H9 (cell line): ENCODE measurements at regions not wholly inside any gene's neighbourhood (a gene's known extent, or its start where the extent isn't known, plus 50 kb on each side); places are given as distances from the start of the nearest gene placed in this dataset.

Source experiments
- DNase-seq: peaks from one replicate; pipeline ENCODE4 v3.0.0-alpha.2; 2017
- H2AFZ ChIP-seq: one replicate; pipeline ENCODE4 v1.6.1; 2013; ENCODE audit warnings: mild to moderate bottlenecking, low read length, control low read depth, moderate library complexity
- H2AK5ac ChIP-seq: 2 replicates; pipeline ENCODE4 v1.6.1; 2013; ENCODE audit warnings: low read length, control low read depth, mixed read lengths; ENCODE audit not compliant: insufficient read length
- H2BK120ac ChIP-seq: one replicate; pipeline ENCODE4 v1.6.1; 2013; ENCODE audit warnings: low read depth, mild to moderate bottlenecking, low read length, control low read depth, inconsistent platforms; ENCODE audit not compliant: poor library complexity, severe bottlenecking
- H2BK12ac ChIP-seq: 2 replicates; pipeline ENCODE4 v1.6.1; 2013; ENCODE audit warnings: low read length, control low read depth, mixed read lengths, low read depth; ENCODE audit not compliant: insufficient read length
- H2BK15ac ChIP-seq: 2 replicates; pipeline ENCODE4 v1.6.1; 2013; ENCODE audit warnings: low read depth, low read length, control low read depth
- H2BK20ac ChIP-seq: one replicate; pipeline ENCODE4 v1.6.1; 2013; ENCODE audit warnings: low read depth, mild to moderate bottlenecking, low read length, control low read depth, inconsistent platforms; ENCODE audit not compliant: poor library complexity, severe bottlenecking
- H2BK5ac ChIP-seq: 2 replicates; pipeline ENCODE4 v1.6.1; 2013; ENCODE audit warnings: low read length, control low read depth, mixed read lengths; ENCODE audit not compliant: insufficient read length
- H3K14ac ChIP-seq: 2 replicates; pipeline ENCODE4 v1.6.1; 2013; ENCODE audit warnings: low read length, control low read depth; ENCODE audit not compliant: insufficient read depth
- H3K18ac ChIP-seq: 2 replicates; pipeline ENCODE4 v1.6.1; 2013; ENCODE audit warnings: low read depth, mild to moderate bottlenecking, mixed read lengths, low read length, control low read depth; ENCODE audit not compliant: insufficient read length
- H3K23ac ChIP-seq: 2 replicates; pipeline ENCODE4 v1.6.1; 2013; ENCODE audit warnings: low read length, control low read depth, mixed read lengths, low read depth; ENCODE audit not compliant: insufficient read length
- H3K23me2 ChIP-seq: 2 replicates; pipeline ENCODE4 v1.6.1; 2013; ENCODE audit warnings: low read depth, mild to moderate bottlenecking, mixed read lengths, low read length, control low read depth; ENCODE audit not compliant: insufficient read length, poor library complexity, severe bottlenecking
- H3K27ac ChIP-seq: 2 replicates; pipeline ENCODE4 v1.5.1; 2013; ENCODE audit warnings: low read length, control low read depth, mixed read lengths, low read depth; ENCODE audit not compliant: insufficient read length
- H3K27me3 ChIP-seq: 2 replicates; pipeline ENCODE4 v1.6.1; 2013; ENCODE audit warnings: low read length, control low read depth, inconsistent platforms; ENCODE audit not compliant: insufficient read depth
- H3K4ac ChIP-seq: 2 replicates; pipeline ENCODE4 v1.6.1; 2013; ENCODE audit warnings: low read depth, mild to moderate bottlenecking, control low read depth, inconsistent platforms, low read length, moderate library complexity
- H3K4me1 ChIP-seq: 2 replicates; pipeline ENCODE4 v1.6.1; 2013; ENCODE audit warnings: low read length, control low read depth, inconsistent platforms; ENCODE audit not compliant: insufficient read depth
- H3K4me2 ChIP-seq: 2 replicates; pipeline ENCODE4 v1.6.1; 2013; ENCODE audit warnings: low read length, control low read depth, mixed read lengths; ENCODE audit not compliant: insufficient read length, insufficient read depth
- H3K56ac ChIP-seq: 2 replicates; pipeline ENCODE4 v1.6.1; 2013; ENCODE audit warnings: low read depth, mild to moderate bottlenecking, mixed read lengths, low read length, control low read depth; ENCODE audit not compliant: insufficient read length
- H3K79me1 ChIP-seq: 2 replicates; pipeline ENCODE4 v1.6.1; 2013; ENCODE audit warnings: low read depth, mild to moderate bottlenecking, moderate library complexity, low read length, control low read depth, inconsistent platforms; ENCODE audit not compliant: insufficient read depth, poor library complexity, severe bottlenecking
- H3K79me2 ChIP-seq: 2 replicates; pipeline ENCODE4 v1.6.1; 2013; ENCODE audit warnings: low read length, control low read depth, inconsistent platforms; ENCODE audit not compliant: insufficient read depth
- H3K9ac ChIP-seq: 2 replicates; pipeline ENCODE4 v1.6.1; 2013; ENCODE audit warnings: low read length, control low read depth, mixed read lengths; ENCODE audit not compliant: insufficient read length; ENCODE audit errors: extremely low read depth
- H3K9me3 ChIP-seq: one replicate; pipeline ENCODE4 v1.6.1; 2013; ENCODE audit warnings: low read depth, low read length, inconsistent platforms; ENCODE audit not compliant: control insufficient read depth
- H3T11ph ChIP-seq: one replicate; pipeline ENCODE4 v1.6.1; 2013; ENCODE audit warnings: mild to moderate bottlenecking, low read length, control low read depth, inconsistent platforms
- H4K20me1 ChIP-seq: one replicate; pipeline ENCODE4 v1.6.1; 2013; ENCODE audit not compliant: control insufficient read depth, insufficient read length, insufficient read depth
- H4K5ac ChIP-seq: 2 replicates; pipeline ENCODE4 v1.6.1; 2013; ENCODE audit warnings: low read depth, mild to moderate bottlenecking, mixed read lengths, low read length, control low read depth; ENCODE audit not compliant: insufficient read length
- H4K8ac ChIP-seq: replicated peaks from 2 replicates; pipeline ENCODE4 v1.6.1; 2013; ENCODE audit warnings: low read length, control low read depth, mixed read lengths, low read depth; ENCODE audit not compliant: insufficient read length
- H4K91ac ChIP-seq: 2 replicates; pipeline ENCODE4 v1.6.1; 2013; ENCODE audit warnings: low read depth, mild to moderate bottlenecking, moderate library complexity, mixed read lengths, low read length, control low read depth; ENCODE audit not compliant: insufficient read length
- H3K27ac Mint-ChIP-seq, 3 experiments: 2 replicates in 2 of 3; 3 replicates in 1 of 3; pipeline ENCODE4 v1.8.0; 2020 to 2021; ENCODE audit warnings: mixed read lengths in 3 of 3, mild to moderate bottlenecking in 1 of 3, moderate library complexity in 1 of 3
- H3K27me3 Mint-ChIP-seq: 2 replicates; pipeline ENCODE4 v1.8.0; 2021; ENCODE audit warnings: low read depth, mild to moderate bottlenecking, moderate library complexity, mixed read lengths
- H3K36me3 Mint-ChIP-seq, 3 experiments: 2 replicates in 2 of 3; 3 replicates in 1 of 3; pipeline ENCODE4 v1.8.0; 2020 to 2021; ENCODE audit warnings: low read depth in 3 of 3, mixed read lengths in 3 of 3; ENCODE audit not compliant: insufficient read depth in 1 of 3
- H3K4me1 Mint-ChIP-seq, 2 experiments: 2 replicates each; pipeline ENCODE4 v1.8.0; 2020; ENCODE audit warnings: mixed read lengths in 2 of 2
- H3K4me3 Mint-ChIP-seq, 2 experiments: 2 replicates in 1 of 2; 3 replicates in 1 of 2; pipeline ENCODE4 v1.8.0; 2020 to 2021; ENCODE audit warnings: mild to moderate bottlenecking in 2 of 2, mixed read lengths in 2 of 2, moderate library complexity in 1 of 2
- H3K9me3 Mint-ChIP-seq, 2 experiments: 2 replicates in 1 of 2; 3 replicates in 1 of 2; pipeline ENCODE4 v1.8.0; 2020; ENCODE audit warnings: mild to moderate bottlenecking in 2 of 2, mixed read lengths in 2 of 2, moderate library complexity in 1 of 2
- CTCF ChIP-seq: fragments of 200-600 bp; sonication (generic); conservative IDR thresholded peaks from 3 replicates; pipeline ENCODE4 v1.8.0; 2021; ENCODE audit warnings: antibody characterized with exemption, mild to moderate bottlenecking
- WGBS: extraction: QIAGEN DNeasy Blood & Tissue Kit; methylation state at CpG from one replicate; pipeline ENCODE4 v1.1.7; 2013; ENCODE audit warnings: missing lambda C conversion rate, low lambda C conversion rate, mixed read lengths; ENCODE audit not compliant: insufficient read length; ENCODE audit errors: extremely low coverage; 5-methylcytosine and 5-hydroxymethylcytosine counted together

GRCh38 chr6:105726902-105727655 lies 324.2 kb upstream of the PREP start:
- H3K9ac ChIP-seq: no peak overlapping the region

More at GRCh38 chr6:105726902-105727655, 324.2 kb upstream of the PREP start:
- Histone ChIP-seq H3K4ac (no peak overlapping the region), H4K91ac (no peak overlapping the region), H3K23ac (no peak overlapping the region), H3K4me2 (no peak overlapping the region), H2BK20ac (no peak overlapping the region), H4K20me1 (no peaks in the 10 kb centered on the region), H3K27ac (no peak overlapping the region), H3K23me2 (no peaks in the 10 kb centered on the region), H3K79me1 (no peaks in the 10 kb centered on the region), H3T11ph (no peak overlapping the region), H3K9me3 (no peaks in the 10 kb centered on the region), H2AFZ (no peak overlapping the region), H3K79me2 (no peaks in the 10 kb centered on the region), H3K14ac (no peak overlapping the region), H4K8ac (no peak overlapping the region), H2AK5ac (no peak overlapping the region), H2BK120ac (no peak overlapping the region), H3K18ac (no peak overlapping the region), H2BK15ac (no peak overlapping the region), H4K5ac (no peak overlapping the region), H3K27me3 (no peaks in the 10 kb centered on the region), H2BK5ac (no peak overlapping the region), H2BK12ac (no peak overlapping the region), H3K4me1 (no peaks in the 10 kb centered on the region), H3K56ac (no peak overlapping the region)
- H3K4me3 Mint-ChIP-seq: no peak overlapping the region
- no peaks in the 10 kb centered on the region for H3K36me3 Mint-ChIP-seq
- no peaks in the 10 kb centered on the region for H3K9me3 Mint-ChIP-seq
- no peaks in the 10 kb centered on the region for H3K27me3 Mint-ChIP-seq
- DNase-seq: no peak
- TF ChIP-seq CTCF: no peak
- H3K27ac Mint-ChIP-seq: no peak overlapping the region
- no CpG with 5 or more reads among the region's 4 CpGs for WGBS
- no peaks in the 10 kb centered on the region for H3K4me1 Mint-ChIP-seq
